ENCODE measurements at regions not wholly inside any gene's neighbourhood (a gene's known extent, or its start where the extent isn't known, plus 50 kb on each side); places are given as distances from the start of the nearest gene placed in this dataset.
"Not testable (repeated sequence)": the region's sequence is repeated elsewhere in the genome, so short reads cannot be mapped to it uniquely, and the experiment has no call there.

DNA sequence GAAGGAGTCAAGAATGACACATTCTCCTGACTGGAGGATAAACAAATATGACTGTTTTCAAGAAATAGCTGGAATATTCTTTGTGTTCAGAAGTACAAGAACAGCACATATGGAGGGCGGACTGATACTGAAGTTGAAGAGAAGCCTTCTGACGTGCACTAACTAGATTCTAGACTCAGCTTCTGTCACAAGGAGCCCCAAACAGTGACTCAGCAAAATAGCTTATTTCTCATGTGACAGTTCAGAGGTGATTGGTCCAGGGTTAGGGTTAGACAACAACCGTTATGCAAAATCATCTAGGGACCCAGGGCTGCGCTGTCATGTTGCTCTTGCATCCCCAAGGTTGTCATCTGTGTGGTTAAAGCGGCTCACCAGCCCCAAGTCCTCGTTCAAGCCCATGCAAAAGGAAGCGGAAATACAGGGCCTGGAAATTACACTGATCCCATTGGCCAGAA is 76.6 kb downstream of the LAT start:
- TF ChIP-seq RFX5 (IDR thresholded peaks at IDR 0.05; ENCODE audit: low read depth, low read length); MXI1 (IDR thresholded peaks at IDR 0.05; ENCODE audit: borderline replicate concordance, low read depth, low read length): not testable (repeated sequence)
- TF ChIP-seq, protein P1, sequence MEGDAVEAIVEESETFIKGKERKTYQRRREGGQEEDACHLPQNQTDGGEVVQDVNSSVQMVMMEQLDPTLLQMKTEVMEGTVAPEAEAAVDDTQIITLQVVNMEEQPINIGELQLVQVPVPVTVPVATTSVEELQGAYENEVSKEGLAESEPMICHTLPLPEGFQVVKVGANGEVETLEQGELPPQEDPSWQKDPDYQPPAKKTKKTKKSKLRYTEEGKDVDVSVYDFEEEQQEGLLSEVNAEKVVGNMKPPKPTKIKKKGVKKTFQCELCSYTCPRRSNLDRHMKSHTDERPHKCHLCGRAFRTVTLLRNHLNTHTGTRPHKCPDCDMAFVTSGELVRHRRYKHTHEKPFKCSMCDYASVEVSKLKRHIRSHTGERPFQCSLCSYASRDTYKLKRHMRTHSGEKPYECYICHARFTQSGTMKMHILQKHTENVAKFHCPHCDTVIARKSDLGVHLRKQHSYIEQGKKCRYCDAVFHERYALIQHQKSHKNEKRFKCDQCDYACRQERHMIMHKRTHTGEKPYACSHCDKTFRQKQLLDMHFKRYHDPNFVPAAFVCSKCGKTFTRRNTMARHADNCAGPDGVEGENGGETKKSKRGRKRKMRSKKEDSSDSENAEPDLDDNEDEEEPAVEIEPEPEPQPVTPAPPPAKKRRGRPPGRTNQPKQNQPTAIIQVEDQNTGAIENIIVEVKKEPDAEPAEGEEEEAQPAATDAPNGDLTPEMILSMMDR (conservative IDR thresholded peaks at IDR 0.05; ENCODE audit: low read depth, low read length), result not testable (repeated sequence)

All from IMR-90 (cell line).